Stimulated activated naive B cell treated with anti-CD40 and anti-IgM and Interleukin-4, amounts not matched to agents 10 μg/mL and 1 μg/mL and 100 μg/mL, for 72 hours (primary cell): ENCODE measurements at regions not wholly inside any gene's neighbourhood (a gene's known extent, or its start where the extent isn't known, plus 50 kb on each side); places are given as distances from the start of the nearest gene placed in this dataset.

Experiments used
- ATAC-seq, 2 donors: fragments of 150-1000 bp; cut with Tn5 transposase; replicated peaks; 2 replicates each; pipeline ENCODE4 v1.10.0; 2021; ENCODE audit warnings: moderate library complexity in 1 of 2
- DNase-seq: peaks from one replicate; pipeline ENCODE4 v3.0.0; 2021
- H3K27ac Mint-ChIP-seq: one replicate; pipeline ENCODE4 v1.8.0; 2022; ENCODE audit warnings: mild to moderate bottlenecking, mixed read lengths
- H3K27me3 Mint-ChIP-seq, 2 donors: one replicate each; pipeline ENCODE4 v1.8.0; 2022; ENCODE audit warnings: mixed read lengths in 2 of 2
- H3K36me3 Mint-ChIP-seq, 2 donors: one replicate each; pipeline ENCODE4 v1.8.0; 2022; ENCODE audit warnings: mixed read lengths in 2 of 2, mild to moderate bottlenecking in 1 of 2
- H3K4me1 Mint-ChIP-seq, 2 donors: one replicate each; pipeline ENCODE4 v1.8.0; 2022; ENCODE audit warnings: mixed read lengths in 2 of 2, mild to moderate bottlenecking in 1 of 2
- H3K4me3 Mint-ChIP-seq, 2 donors: one replicate each; pipeline ENCODE4 v1.8.0; 2022; ENCODE audit warnings: mild to moderate bottlenecking in 2 of 2, mixed read lengths in 2 of 2, moderate library complexity in 1 of 2
- H3K9me3 Mint-ChIP-seq, 2 donors: one replicate each; pipeline ENCODE4 v1.8.0; 2022; ENCODE audit warnings: mixed read lengths in 2 of 2, mild to moderate bottlenecking in 1 of 2

- Mint-ChIP-seq H3K27me3 (peaks cover 6 to 9% of the 10 kb centered on the region in 2 donors), H3K36me3 (peaks cover 0 to 4% of the 10 kb centered on the region in 2 donors), H3K4me1 (no peaks in the 10 kb centered on the region), H3K27ac (no peak overlapping the region), H3K4me3 (no peak overlapping the region), H3K9me3 (peaks cover 19 to 28% of the 10 kb centered on the region in 2 donors)
- no peak for DNase-seq
- ATAC-seq = no peak
Measured at GRCh38 chr6:43942616-43943015, 172.6 kb downstream of the VEGFA start.

DNA sequence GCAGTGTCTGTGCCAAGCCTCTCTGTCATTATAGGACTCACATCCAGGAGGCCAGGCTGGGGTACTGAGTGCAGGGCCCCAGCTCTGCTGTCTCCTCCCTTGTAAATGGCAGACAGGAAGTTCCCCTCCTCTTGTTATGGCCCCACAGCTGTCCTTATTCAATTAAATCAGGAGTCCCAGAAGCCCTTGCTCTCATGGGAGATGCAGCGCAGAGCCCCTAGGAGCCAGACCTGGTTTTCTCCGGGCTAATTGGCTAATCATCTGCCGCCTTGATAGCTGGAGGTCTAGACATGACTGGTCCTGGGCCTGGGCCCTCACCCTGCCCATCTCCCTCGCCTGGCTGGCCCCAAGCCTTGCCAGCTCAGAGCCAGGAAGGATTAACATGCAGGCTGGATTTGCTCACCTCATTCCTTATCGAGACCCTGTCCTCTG, 172.0 kb downstream of the VEGFA start:
- H3K4me1 Mint-ChIP-seq = no peaks in the 10 kb centered on the region
- H3K27me3 Mint-ChIP-seq = peaks cover 6 to 9% of the 10 kb centered on the region in 2 donors
- DNase-seq (no peak), ATAC-seq (no peak)
- H3K27ac Mint-ChIP-seq = no peak overlapping the region
- no peak overlapping the region for H3K4me3 Mint-ChIP-seq
- peaks cover 0 to 4% of the 10 kb centered on the region in 2 donors for H3K36me3 Mint-ChIP-seq
- peaks cover 18 to 27% of the 10 kb centered on the region in 2 donors for H3K9me3 Mint-ChIP-seq

GRCh38 chr6:43941174-43941573, 171.2 kb downstream of the VEGFA start:
- Mint-ChIP-seq H3K27me3 (peaks cover 6 to 9% of the 10 kb centered on the region in 2 donors), H3K27ac (no peak overlapping the region), H3K9me3 (peaks cover 13 to 19% of the 10 kb centered on the region in 2 donors), H3K4me1 (no peaks in the 10 kb centered on the region), H3K4me3 (no peak overlapping the region), H3K36me3 (peaks cover 0 to 4% of the 10 kb centered on the region in 2 donors)
- DNase-seq (no peak), ATAC-seq (no peak)

DNA sequence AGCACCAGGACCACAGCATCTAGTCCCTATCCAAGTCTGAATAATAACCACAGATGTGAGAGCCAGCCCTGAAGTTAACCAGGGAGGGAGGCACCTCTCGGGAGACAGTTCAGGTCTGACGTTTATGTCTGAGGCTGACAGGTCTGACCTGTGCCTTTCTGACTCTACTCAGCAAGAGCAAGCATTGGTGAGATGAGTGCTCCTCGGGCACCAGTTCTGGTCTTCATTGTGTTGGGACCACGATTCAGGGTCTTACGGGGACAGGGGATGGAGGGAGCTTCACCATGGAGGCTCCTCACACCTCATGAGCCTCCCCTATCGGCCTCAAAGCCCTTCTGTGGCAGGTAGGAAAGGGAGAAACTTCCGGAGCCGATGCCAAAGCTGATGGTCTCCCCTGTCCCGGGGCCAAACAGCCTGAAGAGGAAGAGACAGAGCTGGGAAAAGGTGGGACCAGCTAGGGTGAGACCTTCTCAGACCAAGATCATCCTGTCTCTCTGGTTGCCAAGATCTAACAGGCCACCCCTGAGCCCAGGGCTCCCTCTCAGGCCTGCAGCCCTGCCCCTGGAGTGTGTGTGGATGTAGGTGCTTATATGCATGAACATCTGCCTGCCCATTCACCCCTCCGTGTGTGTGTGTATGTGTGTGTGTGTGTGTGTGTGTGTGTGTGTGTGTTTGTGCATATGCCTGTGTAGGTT, 170.5 kb downstream of the VEGFA start:
- Mint-ChIP-seq H3K4me1 (no peaks in the 10 kb centered on the region), H3K9me3 (peaks cover 13 to 19% of the 10 kb centered on the region in 2 donors), H3K36me3 (peaks cover 0 to 4% of the 10 kb centered on the region in 2 donors), H3K4me3 (no peak overlapping the region), H3K27me3 (peaks cover 6 to 9% of the 10 kb centered on the region in 2 donors), H3K27ac (no peak overlapping the region)
- ATAC-seq (no peak), DNase-seq (no peak)

DNA sequence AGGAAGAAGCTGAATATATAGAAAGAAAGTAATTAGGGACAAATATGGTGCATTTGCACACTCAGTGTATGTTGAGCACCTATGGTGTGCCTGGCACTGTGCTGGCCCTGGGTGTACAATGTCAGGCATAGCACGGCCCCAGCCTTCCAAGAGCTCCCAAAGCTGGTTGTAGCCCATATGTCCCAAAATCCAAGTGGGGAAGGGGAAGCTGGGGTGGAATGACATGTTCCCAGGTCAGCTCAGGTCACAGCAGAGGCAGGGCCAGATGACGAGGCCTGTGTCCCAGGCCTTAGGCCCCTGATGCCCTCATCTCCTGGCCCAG, 170.0 kb downstream of the VEGFA start:
- H3K27me3 Mint-ChIP-seq = peaks cover 6 to 9% of the 10 kb centered on the region in 2 donors
- H3K36me3 Mint-ChIP-seq = peaks cover 0 to 4% of the 10 kb centered on the region in 2 donors
- H3K9me3 Mint-ChIP-seq = peaks cover 9 to 17% of the 10 kb centered on the region in 2 donors
- H3K27ac Mint-ChIP-seq = no peak overlapping the region
- ATAC-seq (no peak), DNase-seq (no peak)
- H3K4me3 Mint-ChIP-seq = no peak overlapping the region
- H3K4me1 Mint-ChIP-seq = no peaks in the 10 kb centered on the region

- no peak for ATAC-seq
- Mint-ChIP-seq H3K4me3 (no peak overlapping the region), H3K27me3 (peaks cover 6 to 9% of the 10 kb centered on the region in 2 donors), H3K4me1 (no peaks in the 10 kb centered on the region), H3K36me3 (peaks cover 0 to 2% of the 10 kb centered on the region in 2 donors), H3K27ac (no peak overlapping the region), H3K9me3 (peaks cover 5 to 13% of the 10 kb centered on the region in 2 donors)
- no peak for DNase-seq
Measured at GRCh38 chr6:43939281-43940070, 169.5 kb downstream of the VEGFA start.

DNA sequence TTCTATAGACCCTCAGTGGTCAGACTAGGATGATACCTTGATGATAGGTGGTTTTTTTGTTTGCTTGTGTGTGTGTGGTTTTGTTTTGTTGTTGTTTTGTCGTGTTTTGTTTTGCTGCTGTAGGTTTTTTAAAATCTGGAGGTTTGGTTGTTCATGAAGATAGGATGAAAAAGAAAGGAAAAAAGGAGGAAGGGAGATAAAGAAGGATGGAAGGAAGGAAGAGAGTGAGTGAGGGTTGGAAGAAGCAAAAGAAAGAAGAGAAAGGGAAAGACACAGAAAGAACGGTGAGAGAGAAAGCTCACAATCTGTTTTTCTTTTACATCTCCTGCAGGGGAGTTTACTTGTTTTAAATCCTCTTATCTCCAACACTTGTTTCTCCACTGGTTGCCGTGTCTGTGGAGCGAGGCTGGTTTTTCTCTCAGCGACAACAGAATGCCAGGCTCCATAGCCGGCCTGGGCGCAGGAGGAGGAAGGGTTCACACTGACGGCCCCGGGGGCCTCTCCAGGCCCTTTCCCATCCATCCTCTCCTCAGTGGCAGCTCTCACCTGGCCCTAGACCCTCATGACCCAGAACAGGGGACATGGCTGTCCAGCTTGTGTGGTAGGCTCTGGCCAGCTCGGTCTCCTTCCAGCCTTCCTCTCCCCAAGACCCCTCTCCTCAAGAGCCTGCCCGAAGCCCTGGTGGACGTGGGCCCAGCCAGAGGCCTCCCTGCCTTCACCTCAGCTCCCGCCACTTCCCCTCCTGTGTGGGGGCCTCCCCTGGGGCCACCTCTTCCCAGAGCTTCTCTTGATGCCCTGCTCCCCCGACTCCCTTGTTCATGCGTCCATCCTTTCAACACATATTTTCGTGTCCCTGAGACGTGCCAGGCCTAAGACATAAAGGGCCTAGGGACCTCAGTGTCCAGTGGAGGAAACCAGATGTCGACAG, 168.4 kb downstream of the VEGFA start:
- H3K27me3 Mint-ChIP-seq = peaks cover 6 to 9% of the 10 kb centered on the region in 2 donors
- H3K36me3 Mint-ChIP-seq = no peaks in the 10 kb centered on the region
- ATAC-seq = no peak
- H3K4me1 Mint-ChIP-seq = no peaks in the 10 kb centered on the region
- H3K27ac Mint-ChIP-seq = no peak overlapping the region
- peaks cover 0 to 3% of the 10 kb centered on the region in 2 donors for H3K9me3 Mint-ChIP-seq
- no peak for DNase-seq
- H3K4me3 Mint-ChIP-seq = no peak overlapping the region

GRCh38 chr6:43937236-43938177, 167.5 kb downstream of the VEGFA start:
- H3K4me1 Mint-ChIP-seq = no peaks in the 10 kb centered on the region

GRCh38 chr6:43936476-43936875, 166.5 kb downstream of the VEGFA start:
- ATAC-seq (no peak), DNase-seq (no peak)
- Mint-ChIP-seq H3K36me3 (no peaks in the 10 kb centered on the region), H3K4me1 (no peaks in the 10 kb centered on the region), H3K9me3 (no peaks in the 10 kb centered on the region), H3K27ac (no peak overlapping the region), H3K27me3 (peaks cover 6 to 9% of the 10 kb centered on the region in 2 donors), H3K4me3 (no peak overlapping the region)

More at GRCh38 chr6:43937236-43938177, 167.5 kb downstream of the VEGFA start:
- Mint-ChIP-seq H3K4me3 (no peak overlapping the region), H3K27ac (no peak overlapping the region), H3K9me3 (no peaks in the 10 kb centered on the region), H3K27me3 (peaks cover 6 to 9% of the 10 kb centered on the region in 2 donors), H3K36me3 (no peaks in the 10 kb centered on the region)
- DNase-seq (no peak), ATAC-seq (no peak)

DNA sequence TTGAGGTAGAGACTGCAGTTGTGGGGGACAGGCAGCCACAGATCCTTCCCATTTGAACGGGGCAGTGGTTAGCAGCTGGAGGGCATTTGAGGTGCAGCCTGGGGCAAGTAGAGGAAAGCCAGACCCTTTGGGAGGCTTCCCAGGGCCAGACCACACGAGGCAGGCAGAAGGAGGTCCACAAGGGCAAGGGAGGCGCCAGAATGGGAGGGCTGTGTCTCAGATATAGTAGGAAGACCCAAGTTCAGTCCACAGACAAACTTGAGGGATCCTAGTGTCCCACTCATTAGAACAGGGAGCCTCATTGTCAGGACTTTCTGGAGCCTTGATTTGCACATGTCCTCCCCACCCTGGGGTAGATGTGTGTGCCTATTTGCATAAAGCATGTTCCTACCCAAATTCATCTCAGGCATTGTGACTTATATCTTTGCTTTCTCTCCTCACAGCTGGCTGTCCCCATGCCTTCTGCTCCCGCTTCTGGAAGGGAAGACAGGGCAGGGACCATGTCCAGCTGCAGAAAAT, 166.0 kb downstream of the VEGFA start:
- H3K36me3 Mint-ChIP-seq = no peaks in the 10 kb centered on the region
- no peaks in the 10 kb centered on the region for H3K9me3 Mint-ChIP-seq
- no peak overlapping the region for H3K27ac Mint-ChIP-seq
- no peaks in the 10 kb centered on the region for H3K4me1 Mint-ChIP-seq
- ATAC-seq (no peak), DNase-seq (no peak)
- H3K27me3 Mint-ChIP-seq = peaks cover 6 to 9% of the 10 kb centered on the region in 2 donors
- no peak overlapping the region for H3K4me3 Mint-ChIP-seq

DNA sequence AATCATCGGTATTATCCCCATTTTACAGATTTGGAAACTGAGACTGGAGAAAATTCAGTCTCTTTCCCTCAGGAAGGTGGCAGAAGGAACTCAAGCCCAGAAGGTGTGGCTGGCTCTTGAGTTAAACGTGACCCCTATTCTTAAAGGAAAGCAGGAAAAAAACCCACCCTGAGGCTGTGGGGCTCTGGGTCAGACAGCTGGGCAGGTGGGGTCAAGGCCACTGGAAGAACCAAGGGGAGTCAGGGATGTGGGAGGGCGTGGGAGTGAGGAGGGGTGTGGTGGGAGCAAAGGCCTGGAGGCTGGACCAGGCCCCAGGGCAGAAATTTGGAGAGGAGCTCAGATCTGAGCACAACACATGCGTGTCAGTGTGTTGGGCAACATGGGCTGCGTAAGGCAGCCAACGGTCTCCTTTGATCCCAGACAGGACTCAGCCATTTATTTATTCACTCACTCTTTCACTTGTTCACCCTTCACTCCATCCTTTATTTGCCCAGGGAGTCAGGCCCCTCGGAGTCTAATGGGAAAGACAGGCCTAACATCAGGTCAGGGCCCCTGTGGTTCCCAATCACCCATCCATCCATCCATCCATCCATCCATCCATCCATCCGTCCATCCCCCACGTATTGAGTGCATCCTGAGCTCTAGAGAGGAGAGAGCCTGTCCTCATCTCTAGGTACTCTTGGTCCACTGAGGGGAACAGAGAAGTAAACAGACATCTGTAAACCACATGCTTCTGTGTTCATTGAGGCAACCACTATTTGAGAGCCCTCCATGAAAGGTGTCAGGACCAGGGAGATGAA, 165.0 kb downstream of the VEGFA start:
- no peaks in the 10 kb centered on the region for H3K9me3 Mint-ChIP-seq
- ATAC-seq = no peak
- H3K4me3 Mint-ChIP-seq = no peak overlapping the region

DNA sequence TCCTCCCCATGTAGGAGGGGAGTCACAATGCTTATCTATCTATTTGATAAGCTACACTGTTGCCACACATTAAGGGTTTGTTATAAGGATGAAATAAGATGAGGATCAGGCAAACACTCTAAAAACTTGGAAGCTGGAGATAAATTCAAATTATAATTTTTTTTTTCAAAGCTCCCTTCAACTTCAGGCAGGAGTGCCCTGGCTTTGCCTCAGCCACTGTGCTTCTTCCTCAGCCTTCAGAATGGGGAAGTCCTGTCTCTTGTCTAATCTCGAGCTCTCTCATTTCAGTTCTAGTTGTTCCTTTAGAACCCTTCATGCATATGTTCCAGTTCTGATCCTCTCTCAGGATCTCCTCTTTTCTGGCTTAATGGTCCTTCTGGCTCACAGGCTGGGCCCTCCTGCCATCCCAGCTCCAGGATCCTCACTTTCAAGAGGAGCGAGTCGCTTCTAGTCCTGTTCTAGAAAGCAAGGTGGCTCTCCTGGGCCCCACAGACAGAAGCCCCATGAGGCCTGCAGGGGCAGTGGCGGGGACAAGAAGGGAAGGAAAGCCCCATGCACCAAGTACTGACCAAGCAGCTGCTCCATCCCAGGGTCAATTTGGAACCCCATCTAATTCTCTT, 164.3 kb downstream of the VEGFA start:
- peaks cover 6 to 9% of the 10 kb centered on the region in 2 donors for H3K27me3 Mint-ChIP-seq
- H3K4me1 Mint-ChIP-seq = no peaks in the 10 kb centered on the region
- no peak overlapping the region for H3K27ac Mint-ChIP-seq
- H3K36me3 Mint-ChIP-seq = no peaks in the 10 kb centered on the region
- no peak for DNase-seq
- no peak overlapping the region for H3K4me3 Mint-ChIP-seq
- no peaks in the 10 kb centered on the region for H3K9me3 Mint-ChIP-seq
- no peak for ATAC-seq

More for the DNA sequence above, 165.0 kb downstream of the VEGFA start:
- H3K4me1 Mint-ChIP-seq = no peaks in the 10 kb centered on the region
- DNase-seq = no peak
- H3K27me3 Mint-ChIP-seq = peaks cover 6 to 9% of the 10 kb centered on the region in 2 donors
- no peak overlapping the region for H3K27ac Mint-ChIP-seq
- H3K36me3 Mint-ChIP-seq = no peaks in the 10 kb centered on the region
